Psoas muscle (tissue), 7 donors: ENCODE measurements at regions not wholly inside any gene's neighbourhood (a gene's known extent, or its start where the extent isn't known, plus 50 kb on each side); places are given as distances from the start of the nearest gene placed in this dataset.
"Not testable (repeated sequence)": the region's sequence is repeated elsewhere in the genome, so short reads cannot be mapped to it uniquely, and the experiment has no call there.

Experiments used
- ATAC-seq, 4 donors: fragments of 200-7000 bp; cut with Tn5 transposase; one replicate each; pipeline ENCODE4 v1.9.1; 2020; ENCODE audit warnings: moderate library complexity in 3 of 4, mild to moderate bottlenecking in 2 of 4
- DNase-seq, 2 donors: peaks; one replicate each; pipeline ENCODE4 v3.0.0-alpha.2; 2020
- H3K27ac ChIP-seq: fragments of 200-600 bp; one replicate; pipeline ENCODE4 v1.8.0; 2022
- H3K27me3 ChIP-seq, 3 donors: fragments of 200-600 bp in 1 of 3; one replicate each; pipeline versions ENCODE4 v1.6.1 to v1.8.0; 2013 to 2022; ENCODE audit warnings: low read length in 2 of 3, mild to moderate bottlenecking in 2 of 3, moderate library complexity in 1 of 3; ENCODE audit not compliant: insufficient read depth in 3 of 3
- H3K36me3 ChIP-seq, 2 donors: fragments of 200-600 bp in 1 of 2; one replicate each; pipeline versions ENCODE4 v1.6.1 to v1.8.0; 2013 to 2022; ENCODE audit warnings: low read depth in 1 of 2, mild to moderate bottlenecking in 1 of 2, moderate library complexity in 1 of 2; ENCODE audit not compliant: insufficient read depth in 1 of 2
- H3K4me1 ChIP-seq: fragments of 200-600 bp; one replicate; pipeline ENCODE4 v1.8.0; 2022
- H3K4me3 ChIP-seq: fragments of 200-600 bp; one replicate; pipeline ENCODE4 v1.8.0; 2022; ENCODE audit warnings: mild to moderate bottlenecking
- H3K9me3 ChIP-seq: fragments of 200-600 bp; one replicate; pipeline ENCODE4 v1.8.0; 2022
- WGBS, 3 donors: extraction: QIAGEN DNeasy Blood & Tissue Kit; methylation state at CpG; one replicate each; pipeline versions ENCODE4 v1.1.6 to v1.1.7; 2013; 5-methylcytosine and 5-hydroxymethylcytosine counted together
- intact Hi-C, 2 donors: fragments of 100-400 bp; cut with DNase I; formaldehyde crosslinking; loops; one replicate each; pipeline versions ENCODE4 v1.11.0 to v1.14.2; 2022
- TF ChIP-seq, protein P1 (sequence below): fragments of 200-600 bp; IDR thresholded peaks from one replicate; pipeline ENCODE4 v1.8.0; 2022; ENCODE audit warnings: antibody characterized with exemption
- donor health status: healthy with polysubstance abuse.
- donor health status: DM: no; HTN: no; CAD: no; lungs with moderate emphysema.
- donor health status: Bipolar disorder and iron deficiency.
- donor health status: healthy.
- donor health status: DM: yes; HTN: yes; CAD: no.
- donor health status: DM: no; HTN: no; CAD: no.
- donor health status: DM: yes; HTN: yes; CAD: no.

DNA sequence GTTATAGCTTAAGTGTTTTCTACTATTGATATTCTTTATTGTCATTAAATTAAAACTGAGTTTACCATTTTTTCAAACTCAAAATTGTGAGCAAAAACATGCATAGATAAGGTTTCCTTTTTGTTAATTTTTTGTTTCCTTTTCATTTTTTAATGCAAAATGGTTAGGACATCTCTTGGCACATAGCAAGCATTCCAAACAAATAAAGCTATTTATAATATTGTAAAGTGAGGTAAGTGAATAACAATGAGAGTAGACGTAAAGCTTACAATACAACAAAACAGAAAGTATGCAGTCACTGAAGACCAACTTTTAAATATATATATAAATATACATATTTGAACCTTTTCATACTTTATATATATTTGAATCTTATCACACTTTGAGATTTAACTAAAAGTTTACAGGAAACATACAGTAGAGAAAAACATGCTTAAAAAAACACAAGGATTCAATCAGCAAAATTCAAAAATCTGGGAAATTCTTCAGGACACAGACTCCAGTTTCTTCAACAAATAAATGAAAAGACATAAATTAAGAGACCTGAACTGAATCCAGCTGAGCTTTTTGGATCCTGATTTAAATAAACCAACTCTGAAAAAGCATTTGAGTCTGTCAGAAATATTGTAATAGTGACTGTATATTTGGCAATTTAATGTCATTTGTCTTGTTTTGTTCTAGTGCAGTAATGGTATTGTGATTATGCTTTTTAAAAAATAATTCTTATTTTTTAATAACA is 67.5 kb upstream of the SAMSN1 start:
- Histone ChIP-seq H3K4me1 (no peaks in the 10 kb centered on the region), H3K36me3 (no peaks in the 10 kb centered on the region), H3K27ac (no peak overlapping the region), H3K4me3 (no peak overlapping the region), H3K27me3 (no peaks in the 10 kb centered on the region), H3K9me3 (no peaks in the 10 kb centered on the region)
- intact Hi-C loops: no loop called here
- DNase-seq (no peak), ATAC-seq (no peak)
- WGBS, 3 donors: 62 to 65% (median 63%) methylated on average over 1 of the region's 1 CpG
- TF ChIP-seq, protein P1, sequence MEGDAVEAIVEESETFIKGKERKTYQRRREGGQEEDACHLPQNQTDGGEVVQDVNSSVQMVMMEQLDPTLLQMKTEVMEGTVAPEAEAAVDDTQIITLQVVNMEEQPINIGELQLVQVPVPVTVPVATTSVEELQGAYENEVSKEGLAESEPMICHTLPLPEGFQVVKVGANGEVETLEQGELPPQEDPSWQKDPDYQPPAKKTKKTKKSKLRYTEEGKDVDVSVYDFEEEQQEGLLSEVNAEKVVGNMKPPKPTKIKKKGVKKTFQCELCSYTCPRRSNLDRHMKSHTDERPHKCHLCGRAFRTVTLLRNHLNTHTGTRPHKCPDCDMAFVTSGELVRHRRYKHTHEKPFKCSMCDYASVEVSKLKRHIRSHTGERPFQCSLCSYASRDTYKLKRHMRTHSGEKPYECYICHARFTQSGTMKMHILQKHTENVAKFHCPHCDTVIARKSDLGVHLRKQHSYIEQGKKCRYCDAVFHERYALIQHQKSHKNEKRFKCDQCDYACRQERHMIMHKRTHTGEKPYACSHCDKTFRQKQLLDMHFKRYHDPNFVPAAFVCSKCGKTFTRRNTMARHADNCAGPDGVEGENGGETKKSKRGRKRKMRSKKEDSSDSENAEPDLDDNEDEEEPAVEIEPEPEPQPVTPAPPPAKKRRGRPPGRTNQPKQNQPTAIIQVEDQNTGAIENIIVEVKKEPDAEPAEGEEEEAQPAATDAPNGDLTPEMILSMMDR: no peak

DNA sequence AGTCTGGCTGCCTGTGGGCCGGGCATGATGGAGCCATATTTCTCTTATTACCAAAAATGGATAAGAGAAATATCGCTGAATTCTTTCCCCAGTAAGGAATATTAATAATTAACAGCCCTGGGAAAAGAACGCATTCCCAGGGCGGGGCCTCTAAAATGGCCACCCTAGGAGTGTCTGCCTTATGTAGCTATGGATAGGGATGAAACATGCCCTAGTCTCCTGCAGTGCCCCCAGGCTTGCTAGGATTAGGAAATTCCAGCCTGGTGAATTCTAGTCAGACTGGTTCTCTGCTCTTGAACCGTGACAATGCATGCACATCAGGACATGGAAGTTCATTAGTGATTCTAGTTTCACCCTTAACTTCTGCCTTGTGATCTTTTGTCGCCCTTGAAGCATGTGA is 64.0 kb upstream of the SAMSN1 start:
- intact Hi-C loops, H3K9me3 ChIP-seq, DNase-seq, H3K27ac ChIP-seq, H3K27me3 ChIP-seq, H3K4me1 ChIP-seq, H3K4me3 ChIP-seq, H3K36me3 ChIP-seq, ATAC-seq: not testable (repeated sequence)
- 92 to 94% (median 93%) methylated on average over 6 of the region's 6 CpGs for WGBS, 3 donors

DNA sequence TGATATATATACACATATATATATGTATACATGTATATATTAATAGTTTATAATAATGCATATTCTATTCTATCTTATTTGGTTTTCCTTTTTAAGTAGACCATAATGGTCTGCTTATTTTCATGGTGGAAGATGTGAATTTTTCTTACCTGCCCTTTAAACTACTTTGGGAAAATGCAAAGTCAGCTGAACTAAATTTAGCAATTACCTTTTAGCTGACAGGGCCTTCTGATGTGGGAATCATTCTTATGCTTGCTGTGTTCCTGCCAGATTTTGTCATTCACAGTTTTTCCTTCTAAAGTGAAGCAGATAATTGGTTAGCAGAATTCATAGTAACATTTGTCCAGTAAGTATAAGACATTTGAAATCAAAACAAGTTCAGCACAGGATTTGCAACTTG is 63.2 kb upstream of the SAMSN1 start:
- no peak overlapping the region for H3K4me3 ChIP-seq
- no peak overlapping the region for H3K27ac ChIP-seq
- TF ChIP-seq, protein P1: no peak
- ATAC-seq (no peak), DNase-seq (no peak)
- H3K9me3 ChIP-seq: no peaks in the 10 kb centered on the region
- intact Hi-C loops: no loop called here
- no peaks in the 10 kb centered on the region for H3K27me3 ChIP-seq
- H3K36me3 ChIP-seq: no peaks in the 10 kb centered on the region
- no peaks in the 10 kb centered on the region for H3K4me1 ChIP-seq

DNA sequence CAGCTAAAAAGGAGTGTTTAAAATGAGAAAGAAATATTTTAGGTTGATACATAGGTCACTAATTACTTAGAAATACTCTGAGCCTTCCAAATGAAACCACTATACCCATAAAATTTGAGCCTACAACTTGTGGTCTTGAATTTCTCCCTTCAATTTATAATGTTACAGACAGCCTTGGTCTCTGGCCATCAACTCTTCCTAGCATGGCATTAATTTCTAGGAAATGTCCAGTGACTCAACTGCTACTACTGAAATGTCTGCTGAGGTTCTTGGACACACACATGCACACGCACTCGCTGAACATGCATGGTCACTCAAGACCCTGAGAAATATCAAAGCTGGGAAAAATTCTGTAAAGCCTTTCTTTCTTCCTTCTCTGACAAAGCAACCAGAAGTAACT is 61.1 kb upstream of the SAMSN1 start:
- TF ChIP-seq, protein P1: no peak
- Histone ChIP-seq H3K9me3 (no peaks in the 10 kb centered on the region), H3K4me3 (no peak overlapping the region), H3K27me3 (no peaks in the 10 kb centered on the region), H3K27ac (no peak overlapping the region), H3K4me1 (no peaks in the 10 kb centered on the region), H3K36me3 (no peaks in the 10 kb centered on the region)
- WGBS, 3 donors: 89 to 93% (median 92%) methylated on average over 2 of the region's 2 CpGs
- intact Hi-C loops: no loop called here
- no peak for ATAC-seq
- no peak for DNase-seq

DNA sequence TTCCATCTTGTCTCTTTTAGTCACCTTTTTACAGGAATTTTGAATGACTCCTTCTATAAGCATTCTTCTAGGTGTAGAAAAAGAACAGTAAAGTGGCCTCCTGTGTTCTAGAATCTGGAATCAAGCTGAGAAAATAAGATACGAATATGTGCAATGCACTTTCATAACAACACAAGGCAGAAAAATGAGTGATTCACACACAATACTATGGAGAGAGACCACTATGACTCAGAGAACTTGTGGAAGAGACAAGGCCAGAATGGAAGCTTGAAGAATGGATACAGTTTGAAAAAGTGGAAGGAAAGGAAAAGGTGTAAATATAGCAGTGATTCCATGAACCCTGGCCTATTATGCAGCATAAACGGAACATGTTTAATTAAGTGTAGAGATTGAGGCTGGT is 57.1 kb upstream of the SAMSN1 start:
- H3K9me3 ChIP-seq: no peaks in the 10 kb centered on the region
- TF ChIP-seq, protein P1: no peak
- no peak overlapping the region for H3K27ac ChIP-seq
- no peak overlapping the region for H3K4me3 ChIP-seq
- no peaks in the 10 kb centered on the region for H3K4me1 ChIP-seq
- no peaks in the 10 kb centered on the region for H3K27me3 ChIP-seq
- intact Hi-C loops: no loop called here
- ATAC-seq (no peak), DNase-seq (no peak)
- no peaks in the 10 kb centered on the region for H3K36me3 ChIP-seq
- WGBS, 3 donors: 75 to 84% (median 83%) methylated on average over 2 of the region's 2 CpGs
